ENCODE measurements at regions not wholly inside any gene's neighbourhood (a gene's known extent, or its start where the extent isn't known, plus 50 kb on each side); places are given as distances from the start of the nearest gene placed in this dataset.

DNA sequence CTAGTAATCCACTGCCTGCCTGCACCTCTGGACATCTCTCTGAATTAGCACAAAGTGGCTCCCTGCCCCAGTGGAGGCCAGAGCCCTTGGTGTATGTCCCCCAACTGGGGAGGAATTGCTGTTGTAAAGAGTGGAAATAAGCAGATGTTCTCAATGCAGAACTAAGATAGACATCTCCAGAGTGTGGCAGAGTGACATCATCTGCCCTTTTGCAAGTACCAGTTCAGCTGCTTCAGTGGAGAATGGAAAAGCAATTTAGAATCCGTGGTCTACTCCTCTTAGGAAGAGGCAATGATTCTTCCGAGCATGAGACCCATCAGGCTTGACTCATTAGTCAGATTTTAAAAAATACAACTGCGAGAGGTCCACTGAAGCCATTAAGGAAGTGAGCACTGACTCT lies 1512.0 kb upstream of the GOT2 start:
- Histone ChIP-seq H3K4me3 (ENCODE audit: low read length) (no peak overlapping the region), H3K9me3 (ENCODE audit: low read length) (no peaks in the 10 kb centered on the region), H3K9ac (ENCODE audit: low read length) (no peak overlapping the region), H3K4me1 (ENCODE audit: insufficient read depth, low read length) (no peaks in the 10 kb centered on the region), H3K27ac (ENCODE audit: low read length) (no peak overlapping the region), H3K36me3 (ENCODE audit: low read depth, low read length) (no peaks in the 10 kb centered on the region), H4K20me1 (ENCODE audit: low read length) (no peaks in the 10 kb centered on the region), H2AFZ (ENCODE audit: low read length) (no peak overlapping the region), H3K79me2 (ENCODE audit: low read length) (no peaks in the 10 kb centered on the region), H3K27me3 (ENCODE audit: low read length) (no peaks in the 10 kb centered on the region), H3K4me2 (ENCODE audit: low read length) (no peak overlapping the region), H3F3A (ENCODE audit: low read length, unreplicated experiment) (no peaks in the 10 kb centered on the region), H3K9me2 (replicated peaks; ENCODE audit: low read length) (no peaks in the 10 kb centered on the region)
- BruUV-seq (replicated peaks): no TSS peak
- no peak for DNase-seq
- ChIA-PET CTCF (no interaction called here), POLR2A (ENCODE audit: unreplicated experiment) (no interaction called here)
- no peak for TF ChIP-seq CTCF (conservative IDR thresholded peaks at IDR 0.05; ENCODE audit: low read depth, low read length)
- no peak for TF ChIP-seq EZH2 (IDR thresholded peaks at IDR 0.05; ENCODE audit: low read length, unreplicated experiment)
- no peak for TF ChIP-seq EZH2phosphoT487 (IDR thresholded peaks at IDR 0.05; ENCODE audit: borderline replicate concordance, low read length)
- no peak for ATAC-seq
- intact Hi-C loops (cut with micrococcal nuclease): no loop called here

DNA sequence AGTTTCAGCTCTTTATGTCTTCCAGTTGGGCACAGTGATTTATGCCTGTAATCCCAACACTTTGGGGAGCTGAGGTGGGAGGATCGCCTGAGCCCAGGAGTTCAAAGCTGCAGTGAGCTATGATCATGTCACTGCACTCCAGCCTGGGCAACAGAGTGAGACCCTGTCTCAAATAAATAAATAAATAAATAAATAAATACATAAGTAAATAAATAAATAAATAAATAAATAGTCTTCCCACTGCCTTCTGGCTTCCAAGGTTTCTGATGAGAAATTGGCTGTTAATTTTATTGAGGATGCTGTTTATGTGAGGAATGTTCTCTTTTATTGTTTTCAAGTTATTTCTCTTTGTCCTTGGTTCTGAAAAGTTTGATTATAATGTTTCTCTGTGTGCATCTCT lies 1507.6 kb upstream of the GOT2 start:
- H3K4me3 ChIP-seq (ENCODE audit: low read length): no peak overlapping the region
- no peaks in the 10 kb centered on the region for H3K36me3 ChIP-seq (ENCODE audit: low read depth, low read length)
- no peak overlapping the region for H2AFZ ChIP-seq (ENCODE audit: low read length)
- H3K79me2 ChIP-seq (ENCODE audit: low read length): no peaks in the 10 kb centered on the region
- H3K9ac ChIP-seq (ENCODE audit: low read length): no peak overlapping the region
- H3K9me2 ChIP-seq (replicated peaks; ENCODE audit: low read length): no peaks in the 10 kb centered on the region
- no peaks in the 10 kb centered on the region for H4K20me1 ChIP-seq (ENCODE audit: low read length)
- intact Hi-C loops (cut with micrococcal nuclease): no loop called here
- BruUV-seq (replicated peaks): no TSS peak
- ChIA-PET CTCF (no interaction called here), POLR2A (ENCODE audit: unreplicated experiment) (no interaction called here)
- no peaks in the 10 kb centered on the region for H3K9me3 ChIP-seq (ENCODE audit: low read length)
- TF ChIP-seq EZH2 (IDR thresholded peaks at IDR 0.05; ENCODE audit: low read length, unreplicated experiment): no peak
- TF ChIP-seq CTCF (conservative IDR thresholded peaks at IDR 0.05; ENCODE audit: low read depth, low read length): no peak
- TF ChIP-seq EZH2phosphoT487 (IDR thresholded peaks at IDR 0.05; ENCODE audit: borderline replicate concordance, low read length): no peak
- no peak overlapping the region for H3K4me2 ChIP-seq (ENCODE audit: low read length)
- no peak for ATAC-seq
- no peak for DNase-seq
- H3K4me1 ChIP-seq (ENCODE audit: insufficient read depth, low read length): no peaks in the 10 kb centered on the region
- no peak overlapping the region for H3K27ac ChIP-seq (ENCODE audit: low read length)
- no peaks in the 10 kb centered on the region for H3K27me3 ChIP-seq (ENCODE audit: low read length)
- H3F3A ChIP-seq (ENCODE audit: low read length, unreplicated experiment): no peaks in the 10 kb centered on the region

DNA sequence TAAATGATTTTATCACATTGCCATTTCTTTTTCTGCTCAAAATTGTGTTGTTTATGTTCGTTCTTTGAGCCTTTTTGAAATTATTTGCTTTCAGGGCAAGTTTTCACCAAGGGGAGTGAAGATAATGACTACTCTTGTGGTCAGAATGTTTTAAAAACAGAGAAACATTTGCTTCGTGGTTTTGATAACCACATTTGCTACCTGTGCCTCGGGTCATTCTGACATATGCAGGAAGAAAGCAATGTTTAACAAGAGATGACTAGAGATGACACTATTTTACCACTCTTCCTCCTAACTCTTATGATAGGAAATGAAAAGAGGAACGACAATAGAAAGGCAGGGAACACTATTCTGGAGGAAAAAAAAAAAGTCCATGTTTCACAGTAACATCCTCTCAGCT lies 1496.5 kb upstream of the GOT2 start:
- no peak overlapping the region for H3K4me2 ChIP-seq (ENCODE audit: low read length)
- ChIA-PET CTCF (no interaction called here), POLR2A (ENCODE audit: unreplicated experiment) (no interaction called here)
- H3K4me3 ChIP-seq (ENCODE audit: low read length): no peak overlapping the region
- H3K9me3 ChIP-seq (ENCODE audit: low read length): no peaks in the 10 kb centered on the region
- no peak overlapping the region for H2AFZ ChIP-seq (ENCODE audit: low read length)
- H3K27me3 ChIP-seq (ENCODE audit: low read length): no peaks in the 10 kb centered on the region
- no peaks in the 10 kb centered on the region for H4K20me1 ChIP-seq (ENCODE audit: low read length)
- no peak overlapping the region for H3K9ac ChIP-seq (ENCODE audit: low read length)
- intact Hi-C loops (cut with micrococcal nuclease): no loop called here
- no TSS peak for BruUV-seq (replicated peaks)
- no peaks in the 10 kb centered on the region for H3K36me3 ChIP-seq (ENCODE audit: low read depth, low read length)
- no peaks in the 10 kb centered on the region for H3K9me2 ChIP-seq (replicated peaks; ENCODE audit: low read length)
- no peaks in the 10 kb centered on the region for H3F3A ChIP-seq (ENCODE audit: low read length, unreplicated experiment)
- H3K27ac ChIP-seq (ENCODE audit: low read length): peak overlapping the region; percentile 30; the same call in 1 of the 2 replicates
- H3K4me1 ChIP-seq (ENCODE audit: insufficient read depth, low read length): no peaks in the 10 kb centered on the region
- DNase-seq (peak; percentile 34), ATAC-seq (no peak)
- H3K79me2 ChIP-seq (ENCODE audit: low read length): no peaks in the 10 kb centered on the region
- no peak for TF ChIP-seq EZH2phosphoT487 (IDR thresholded peaks at IDR 0.05; ENCODE audit: borderline replicate concordance, low read length)
- no peak for TF ChIP-seq EZH2 (IDR thresholded peaks at IDR 0.05; ENCODE audit: low read length, unreplicated experiment)
- TF ChIP-seq CTCF (conservative IDR thresholded peaks at IDR 0.05; ENCODE audit: low read depth, low read length): no peak

Measured in PC-3 (cell line).